Calu3 (cell line): ENCODE measurements at regions not wholly inside any gene's neighbourhood (a gene's known extent, or its start where the extent isn't known, plus 50 kb on each side); places are given as distances from the start of the nearest gene placed in this dataset.

ENCODE experiments used
- BruUV-seq: library from RNA; stranded (reverse); fragments of 400-500 nt; replicated peaks from 2 replicates; lab custom pipeline; 2021; lab: Mats Ljungman, UMichigan
- CTCF ChIA-PET: fragments of 300-600 bp; sonication (Branson Sonifier 250); formaldehyde crosslinking; loops from one replicate; lab custom pipeline; 2022; ENCODE audit warnings: antibody characterized with exemption; lab: Charles Lee
- DNase-seq: peaks from one replicate; pipeline ENCODE4 v3.0.0; 2022
- H3K27ac Mint-ChIP-seq: one replicate; pipeline ENCODE4 v1.8.0; 2022; ENCODE audit warnings: mixed read lengths; ENCODE audit not compliant: unreplicated experiment
- H3K27me3 Mint-ChIP-seq: one replicate; pipeline ENCODE4 v1.8.0; 2022; ENCODE audit warnings: mixed read lengths; ENCODE audit not compliant: unreplicated experiment
- H3K36me3 Mint-ChIP-seq: one replicate; pipeline ENCODE4 v1.8.0; 2022; ENCODE audit warnings: mild to moderate bottlenecking, moderate library complexity, mixed read lengths; ENCODE audit not compliant: insufficient read depth, unreplicated experiment
- H3K4me1 Mint-ChIP-seq: one replicate; pipeline ENCODE4 v1.8.0; 2022; ENCODE audit warnings: mild to moderate bottlenecking, low read depth, mixed read lengths; ENCODE audit not compliant: unreplicated experiment
- H3K4me3 Mint-ChIP-seq: one replicate; pipeline ENCODE4 v1.8.0; 2022; ENCODE audit warnings: mild to moderate bottlenecking, low read depth, moderate library complexity, mixed read lengths; ENCODE audit not compliant: unreplicated experiment
- H3K9me3 Mint-ChIP-seq: one replicate; pipeline ENCODE4 v1.8.0; 2022; ENCODE audit warnings: low read depth, mixed read lengths; ENCODE audit not compliant: unreplicated experiment
- intact Hi-C: fragments of 100-400 bp; cut with micrococcal nuclease; formaldehyde crosslinking; loops from one replicate; pipeline ENCODE4 v1.10.0; 2022; ENCODE audit not compliant: unreplicated experiment
- TF ChIP-seq, protein P1 (sequence below): fragments of 200-600 bp; IDR thresholded peaks from one replicate; pipeline ENCODE4 v1.8.0; 2022; ENCODE audit warnings: antibody characterized with exemption; ENCODE audit not compliant: unreplicated experiment

DNA sequence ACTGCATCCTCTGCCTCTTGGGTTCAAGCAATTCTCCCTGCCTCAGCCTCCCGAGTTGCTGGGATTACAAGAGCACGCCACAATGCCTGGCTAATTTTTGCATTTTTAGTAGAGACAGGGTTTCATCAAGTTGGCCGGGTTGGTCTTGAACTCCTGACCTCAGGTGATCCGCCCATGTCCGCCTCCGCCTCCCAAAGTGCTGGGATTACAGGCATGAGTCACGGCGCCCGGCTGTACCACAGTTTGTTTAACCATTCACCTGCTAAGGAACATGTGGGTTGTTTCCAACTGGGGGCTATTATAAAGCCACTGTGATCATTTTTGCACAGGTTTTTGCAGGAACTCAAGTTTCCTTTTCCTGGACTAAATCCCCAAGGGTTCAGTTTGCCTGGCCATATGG is 123.2 kb upstream of the RAP2B start:
- BruUV-seq, result no TSS peak
- peaks cover 18% of the 10 kb centered on the region for H3K36me3 Mint-ChIP-seq
- no peak overlapping the region for H3K4me3 Mint-ChIP-seq

DNA sequence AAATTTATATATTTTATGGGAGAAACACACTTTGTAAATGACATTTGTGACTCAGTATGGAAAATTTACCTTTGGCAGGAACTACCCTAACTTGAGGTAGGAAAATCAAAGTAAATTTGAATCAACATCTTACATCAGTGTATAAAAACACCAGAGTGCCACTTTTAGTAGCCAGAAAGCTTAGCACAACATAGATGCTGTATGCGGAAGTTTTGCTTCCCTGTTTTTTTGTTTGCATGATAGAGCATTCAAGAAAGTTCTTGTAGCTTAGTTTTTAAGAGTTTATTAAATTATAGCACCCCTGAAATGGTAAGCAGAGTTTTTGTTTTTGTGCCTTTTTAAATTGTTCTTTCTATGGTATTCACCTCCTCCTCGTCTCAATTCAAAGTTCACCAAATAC is 120.8 kb upstream of the RAP2B start:
- CTCF ChIA-PET, result interaction anchor here (0.6 to 1.7 kb wide), 5 partner anchors 11 to 568 kb away, joined by 3 to 5 read pairs (median 3); no protein-coding TSS in a partner anchor
- Mint-ChIP-seq H3K4me1 (peaks cover 66% of the 10 kb centered on the region), H3K27ac (no peak overlapping the region), H3K9me3 (no peaks in the 10 kb centered on the region), H3K27me3 (no peaks in the 10 kb centered on the region), H3K4me3 (no peak overlapping the region), H3K36me3 (peaks cover 21% of the 10 kb centered on the region)
- intact Hi-C loops, result loop anchor here (5.0 kb wide), 2 partner anchors 396 to 726 kb away; no protein-coding TSS in a partner anchor
- TF ChIP-seq, protein P1, sequence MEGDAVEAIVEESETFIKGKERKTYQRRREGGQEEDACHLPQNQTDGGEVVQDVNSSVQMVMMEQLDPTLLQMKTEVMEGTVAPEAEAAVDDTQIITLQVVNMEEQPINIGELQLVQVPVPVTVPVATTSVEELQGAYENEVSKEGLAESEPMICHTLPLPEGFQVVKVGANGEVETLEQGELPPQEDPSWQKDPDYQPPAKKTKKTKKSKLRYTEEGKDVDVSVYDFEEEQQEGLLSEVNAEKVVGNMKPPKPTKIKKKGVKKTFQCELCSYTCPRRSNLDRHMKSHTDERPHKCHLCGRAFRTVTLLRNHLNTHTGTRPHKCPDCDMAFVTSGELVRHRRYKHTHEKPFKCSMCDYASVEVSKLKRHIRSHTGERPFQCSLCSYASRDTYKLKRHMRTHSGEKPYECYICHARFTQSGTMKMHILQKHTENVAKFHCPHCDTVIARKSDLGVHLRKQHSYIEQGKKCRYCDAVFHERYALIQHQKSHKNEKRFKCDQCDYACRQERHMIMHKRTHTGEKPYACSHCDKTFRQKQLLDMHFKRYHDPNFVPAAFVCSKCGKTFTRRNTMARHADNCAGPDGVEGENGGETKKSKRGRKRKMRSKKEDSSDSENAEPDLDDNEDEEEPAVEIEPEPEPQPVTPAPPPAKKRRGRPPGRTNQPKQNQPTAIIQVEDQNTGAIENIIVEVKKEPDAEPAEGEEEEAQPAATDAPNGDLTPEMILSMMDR, result no peak
- no peak for DNase-seq
- BruUV-seq, result no TSS peak

More for the DNA sequence above, 123.2 kb upstream of the RAP2B start:
- CTCF ChIA-PET, result no interaction called here
- H3K27ac Mint-ChIP-seq, result peak overlapping the region; percentile 58
- intact Hi-C loops, result no loop called here
- no peaks in the 10 kb centered on the region for H3K27me3 Mint-ChIP-seq
- TF ChIP-seq, protein P1, result no peak
- peak; percentile 77 for DNase-seq
- H3K9me3 Mint-ChIP-seq, result no peaks in the 10 kb centered on the region
- peaks cover 42% of the 10 kb centered on the region for H3K4me1 Mint-ChIP-seq

DNA sequence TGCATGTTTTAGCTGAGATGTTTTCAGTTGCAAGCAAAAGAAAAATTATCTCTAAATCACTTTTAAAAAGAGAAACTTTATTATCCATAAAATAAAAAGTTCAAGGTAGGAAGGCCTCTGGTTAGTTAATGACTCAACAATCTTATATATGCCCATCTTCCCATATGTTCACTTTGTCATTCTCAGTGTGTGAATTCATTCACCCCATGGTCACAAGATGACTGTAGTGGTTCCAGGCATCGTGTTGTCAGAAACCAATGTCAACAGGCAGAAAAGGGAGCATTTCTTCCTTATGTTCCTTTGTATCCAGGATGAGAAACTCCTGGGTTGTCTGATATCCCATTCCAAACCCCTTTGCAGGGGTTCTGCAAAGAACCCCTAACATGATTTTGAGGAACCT is 119.9 kb upstream of the RAP2B start:
- CTCF ChIA-PET, result interaction anchor here (0.7 to 3.2 kb wide), 6 partner anchors 61 to 362 kb away, joined by 3 to 34 read pairs (median 6); partner anchors contain the start of gene RAP2B
- no TSS peak for BruUV-seq

DNA sequence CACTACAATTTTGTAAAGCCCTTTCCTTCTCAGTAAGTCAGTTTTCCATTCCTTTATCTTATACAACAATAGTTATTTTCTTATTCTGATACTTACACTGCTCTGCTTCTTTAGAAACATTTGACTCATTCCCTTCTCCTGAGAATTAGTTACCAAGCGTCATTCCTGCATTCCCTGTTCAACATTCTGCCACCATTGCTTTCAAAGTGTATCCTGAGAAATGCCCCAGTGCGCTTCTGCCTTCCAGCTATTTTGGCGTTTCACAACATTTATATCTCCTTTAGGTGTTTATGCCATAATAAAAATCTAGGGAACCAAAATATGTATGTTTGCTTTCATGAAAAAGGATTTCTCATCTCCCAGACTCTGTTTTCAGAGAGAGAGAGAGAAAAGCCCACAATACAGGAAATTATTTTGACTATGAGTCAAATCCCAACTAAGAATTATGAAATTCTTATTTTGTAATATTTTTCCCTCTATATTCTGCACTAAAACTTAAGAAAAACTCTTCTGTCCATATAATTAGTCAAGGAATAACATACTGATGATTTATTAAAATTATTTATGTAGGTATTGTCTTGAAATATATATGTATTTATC is 118.2 kb upstream of the RAP2B start:
- H3K4me3 Mint-ChIP-seq, result peak overlapping the region; percentile 29
- H3K9me3 Mint-ChIP-seq, result no peaks in the 10 kb centered on the region
- CTCF ChIA-PET, result interaction anchor here (0.5 to 3.2 kb wide), 19 partner anchors 7 to 556 kb away, joined by 3 to 34 read pairs (median 6); partner anchors contain the start of gene RAP2B
- TSS peak; percentile 90 for BruUV-seq
- H3K27me3 Mint-ChIP-seq, result no peaks in the 10 kb centered on the region
- TF ChIP-seq, protein P1, result no peak
- H3K4me1 Mint-ChIP-seq, result peaks cover 66% of the 10 kb centered on the region
- no peak for DNase-seq
- intact Hi-C loops, result loop anchor here (1.0 to 5.0 kb wide), 8 partner anchors 53 to 723 kb away; no protein-coding TSS in a partner anchor
- peaks cover 13% of the 10 kb centered on the region for H3K36me3 Mint-ChIP-seq
- H3K27ac Mint-ChIP-seq, result peak overlapping the region; percentile 84

More for the DNA sequence above, 119.9 kb upstream of the RAP2B start:
- Mint-ChIP-seq H3K36me3 (peaks cover 21% of the 10 kb centered on the region), H3K4me3 (no peak overlapping the region), H3K27me3 (no peaks in the 10 kb centered on the region), H3K4me1 (peaks cover 75% of the 10 kb centered on the region), H3K27ac (peak overlapping the region; percentile 84), H3K9me3 (no peaks in the 10 kb centered on the region)
- intact Hi-C loops, result loop anchor here (2.0 to 5.0 kb wide), 3 partner anchors 55 to 725 kb away; no protein-coding TSS in a partner anchor
- TF ChIP-seq, protein P1, result no peak
- no peak for DNase-seq
